NCI-H128 (cell line): ENCODE measurements at regions not wholly inside any gene's neighbourhood (a gene's known extent, or its start where the extent isn't known, plus 50 kb on each side); places are given as distances from the start of the nearest gene placed in this dataset.

Experiments used
- DNase-seq: peaks from one replicate; lab custom pipeline; 2025; ENCODE audit not compliant: unreplicated experiment; lab: John Stamatoyannopoulos, UW

DNA sequence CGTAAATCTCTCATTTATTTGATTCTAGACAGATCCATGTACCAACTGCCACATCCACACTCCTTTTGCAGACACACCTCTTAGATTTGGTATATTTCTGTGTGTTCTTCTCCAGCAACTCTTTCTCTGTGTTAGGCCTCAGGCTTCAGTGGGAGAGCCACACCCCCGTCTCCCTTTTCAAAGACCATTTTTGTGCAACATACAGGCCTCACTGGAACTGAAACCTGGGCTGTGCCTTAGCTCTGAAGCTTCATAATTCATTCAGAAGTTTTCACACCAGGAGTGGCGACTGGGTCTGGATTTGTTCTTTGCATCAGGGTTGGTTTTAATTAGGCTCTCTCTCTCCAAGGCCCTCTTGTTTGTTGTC is 170.2 kb downstream of the THBS2 start:
- DNase-seq: no peak

GRCh38 chr6:169082817-169083507 is 170.7 kb downstream of the THBS2 start:
- no peak for DNase-seq

- DNase-seq: no peak
These were observed 171.6 kb downstream of the THBS2 start for GRCh38 chr6:169082093-169082492.

- no peak for DNase-seq
These were observed 172.4 kb downstream of the THBS2 start for GRCh38 chr6:169081248-169081647.

DNA sequence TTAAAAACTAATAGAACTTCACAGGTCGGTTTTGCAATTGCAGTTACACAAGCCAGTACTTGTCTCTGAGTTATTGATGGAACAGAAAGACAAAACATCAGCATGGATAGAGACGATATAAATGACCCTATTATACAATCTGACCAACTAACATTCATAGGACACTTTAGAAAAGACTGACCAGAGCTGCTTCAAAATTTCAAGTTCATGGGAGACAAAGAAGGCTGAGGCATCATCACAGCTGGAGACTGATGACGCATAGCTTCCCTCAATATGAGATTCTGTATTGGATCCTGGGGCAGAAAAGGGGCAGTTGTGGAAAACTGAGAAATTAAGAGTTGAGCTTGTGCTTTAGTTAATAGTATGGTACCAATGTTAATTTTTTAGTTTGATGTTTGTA is 174.0 kb downstream of the THBS2 start:
- DNase-seq: no peak

GRCh38 chr6:169078399-169079145 is 175.1 kb downstream of the THBS2 start:
- no peak for DNase-seq

DNA sequence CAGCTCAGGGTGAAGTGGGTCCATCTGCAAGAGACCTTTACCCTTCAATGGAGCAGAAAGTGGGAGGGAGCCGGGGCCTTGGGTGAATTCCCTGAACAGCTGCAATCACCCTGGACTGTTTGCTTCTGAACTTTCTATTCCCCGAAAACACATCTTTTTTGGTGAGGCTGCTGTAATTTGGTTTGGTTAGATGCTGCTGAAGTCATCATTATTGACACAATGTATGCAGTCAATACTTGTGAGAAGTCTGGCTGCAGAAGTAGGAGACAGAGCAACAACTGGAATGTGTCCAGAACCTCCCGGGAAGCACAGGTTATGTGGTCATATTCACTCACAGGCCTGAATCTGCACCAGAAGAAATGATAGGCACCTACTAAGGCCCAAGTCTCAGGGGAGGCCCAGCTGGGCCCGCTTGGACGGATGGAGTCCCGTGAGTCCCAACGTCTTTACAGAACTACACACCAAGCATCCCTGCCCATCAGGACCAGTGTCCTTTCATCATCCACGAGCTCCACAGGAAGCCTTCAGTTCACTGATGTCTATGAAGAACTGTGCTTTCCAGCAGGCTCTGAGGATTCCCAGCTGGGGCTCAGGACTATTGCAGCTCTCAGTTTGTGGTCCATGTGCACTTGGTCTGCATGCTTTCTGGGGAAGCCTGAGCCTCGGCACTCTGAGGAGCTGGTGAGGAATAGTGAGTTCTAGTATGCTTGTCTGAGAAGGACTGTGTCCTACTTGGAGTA is 177.6 kb downstream of the THBS2 start:
- DNase-seq: no peak

DNA sequence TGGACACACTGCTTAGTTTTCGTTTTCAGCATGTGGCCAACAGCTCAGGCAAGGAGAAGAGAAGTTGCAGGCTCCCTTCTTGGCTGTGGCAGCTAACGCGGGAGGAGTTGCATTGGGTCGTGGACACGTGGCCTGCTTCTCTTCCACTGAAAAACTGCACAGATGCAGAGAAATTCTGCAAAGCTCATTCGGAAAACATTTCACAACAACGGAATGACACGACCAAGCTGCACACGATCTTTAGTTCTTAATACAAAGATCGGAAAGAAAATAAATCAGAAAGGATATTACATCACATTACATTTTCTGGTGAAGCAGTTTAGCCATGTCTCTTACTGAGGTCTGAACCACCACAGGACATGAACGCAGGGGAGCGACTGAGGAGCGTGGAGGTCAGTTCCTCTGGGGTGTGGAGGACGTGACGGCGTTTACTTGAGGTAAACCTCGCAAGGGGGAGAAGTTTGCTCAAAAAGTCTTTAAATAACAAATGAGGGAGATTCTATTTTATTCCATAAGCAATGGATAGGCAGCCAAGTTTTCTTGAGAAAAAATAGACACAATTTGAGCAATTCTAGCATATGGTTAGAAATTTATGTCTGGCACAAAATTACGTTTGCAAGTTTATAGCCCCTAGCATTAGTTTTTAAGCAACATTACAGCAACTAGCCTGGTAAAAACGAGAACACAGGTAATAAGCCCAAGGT is 178.3 kb downstream of the THBS2 start:
- no peak for DNase-seq

DNA sequence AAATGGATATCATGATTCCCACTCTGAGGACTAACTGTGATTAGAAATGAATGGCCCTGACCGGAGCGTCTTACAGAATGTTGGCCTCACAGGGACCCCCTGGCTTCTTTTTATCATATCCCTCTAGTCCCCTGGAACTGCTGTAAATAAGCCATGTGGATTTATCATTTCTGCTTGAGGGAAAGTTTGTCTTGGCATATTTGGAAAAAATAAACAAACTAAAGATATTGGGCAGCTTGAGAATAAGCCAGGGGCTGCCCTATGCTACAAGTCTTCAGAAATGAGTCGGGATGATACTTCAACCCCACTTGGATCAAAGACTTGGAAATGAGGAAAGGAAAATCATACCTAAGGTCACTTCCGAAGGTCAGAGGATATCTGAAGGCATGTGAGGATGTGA is 179.1 kb downstream of the THBS2 start:
- DNase-seq: no peak

GRCh38 chr6:169073311-169073710 is 180.3 kb downstream of the THBS2 start:
- DNase-seq: no peak

GRCh38 chr6:169072127-169073042 is 181.3 kb downstream of the THBS2 start:
- no peak for DNase-seq

GRCh38 chr6:169071394-169071793 is 182.3 kb downstream of the THBS2 start:
- no peak for DNase-seq

DNA sequence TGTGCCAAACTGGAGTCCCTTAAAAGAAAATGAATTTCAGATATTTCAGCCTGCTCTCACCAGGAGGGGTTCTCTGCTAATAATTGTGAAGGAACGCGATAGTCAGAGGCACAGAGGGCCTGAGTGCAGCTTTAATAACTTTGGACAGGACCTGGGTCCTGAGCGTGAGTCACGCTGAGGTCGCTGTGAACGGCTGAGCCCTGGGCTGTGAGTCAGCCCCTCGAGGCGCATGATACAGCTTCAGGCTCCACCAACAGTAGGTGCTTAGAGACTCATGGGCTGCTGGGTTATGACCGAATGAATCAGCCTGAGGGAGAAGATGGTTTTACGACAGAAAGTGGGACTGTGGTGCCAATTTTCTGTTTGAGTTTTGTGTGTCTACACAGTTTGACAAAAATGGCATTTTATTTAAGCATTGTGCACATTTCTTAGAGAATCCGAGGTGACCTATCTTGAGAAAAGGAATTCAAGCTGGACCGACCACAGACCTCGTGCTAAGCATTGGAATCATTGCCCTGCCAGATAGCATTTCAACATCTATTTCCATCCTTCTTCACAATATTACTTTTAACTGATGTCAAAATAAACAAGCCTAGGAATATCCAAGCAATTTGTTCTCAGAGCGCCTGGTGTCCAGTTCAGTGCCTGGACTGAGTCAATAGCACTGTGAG is 183.0 kb downstream of the THBS2 start:
- no peak for DNase-seq

DNA sequence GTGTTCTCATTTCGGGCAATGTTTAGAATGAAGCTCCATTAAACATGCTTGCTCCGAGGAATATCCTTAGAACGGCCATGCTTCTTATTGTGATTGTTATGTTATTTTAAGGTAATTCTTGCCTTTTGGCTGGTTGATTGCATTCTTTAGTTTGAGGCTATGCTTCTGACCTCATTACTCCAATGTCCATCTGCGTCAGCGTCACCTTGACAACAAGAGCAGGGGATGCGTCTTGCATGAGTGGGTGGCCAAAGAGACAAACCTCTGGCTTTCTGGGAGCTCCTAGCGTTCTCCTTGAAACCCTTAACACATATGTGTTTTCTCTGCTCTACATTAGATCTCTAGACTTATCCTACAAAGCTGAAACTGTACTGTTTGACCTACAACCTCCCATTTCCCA is 184.3 kb downstream of the THBS2 start:
- no peak for DNase-seq

DNA sequence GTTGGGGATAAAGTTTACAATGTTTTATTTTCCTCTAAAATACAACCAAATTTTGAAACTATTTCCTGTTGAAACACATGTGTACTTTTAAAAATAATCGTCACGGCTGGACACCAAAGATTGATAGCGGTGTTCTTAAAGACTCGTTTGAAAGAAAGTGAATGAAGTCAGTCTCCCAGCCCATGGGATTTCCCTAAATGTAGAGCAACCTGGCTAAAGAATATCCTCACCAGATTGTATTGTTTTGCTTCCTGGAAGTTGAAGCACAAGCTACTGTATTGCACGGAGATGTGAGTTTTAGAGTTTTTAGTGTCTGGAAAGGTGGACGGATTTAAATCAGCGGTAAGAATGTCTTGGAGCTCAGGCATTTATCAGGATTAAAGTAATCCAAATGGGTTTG is 189.5 kb downstream of the THBS2 start:
- DNase-seq: no peak

DNA sequence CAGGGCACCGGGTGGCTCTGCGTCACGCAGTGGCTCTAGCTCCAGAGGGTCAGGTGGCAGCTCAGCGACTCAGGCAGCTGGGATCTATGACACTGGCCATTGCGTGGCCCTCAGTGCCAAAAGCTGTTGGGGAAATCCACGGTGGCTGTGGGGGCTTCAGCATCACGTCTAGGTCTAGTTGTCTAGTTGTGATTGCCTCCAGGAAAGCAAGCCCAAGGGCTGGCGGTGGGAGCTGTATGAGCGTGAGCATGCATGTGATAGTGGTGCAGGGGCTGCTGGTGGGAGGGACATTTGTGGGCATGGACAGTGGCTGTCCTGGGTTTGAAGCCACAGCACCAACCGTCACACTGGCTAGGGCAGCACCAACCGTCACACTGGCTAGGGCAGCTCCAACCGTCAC is 191.4 kb downstream of the THBS2 start:
- DNase-seq: no peak

GRCh38 chr6:169058634-169059033 is 195.0 kb downstream of the THBS2 start:
- no peak for DNase-seq

DNA sequence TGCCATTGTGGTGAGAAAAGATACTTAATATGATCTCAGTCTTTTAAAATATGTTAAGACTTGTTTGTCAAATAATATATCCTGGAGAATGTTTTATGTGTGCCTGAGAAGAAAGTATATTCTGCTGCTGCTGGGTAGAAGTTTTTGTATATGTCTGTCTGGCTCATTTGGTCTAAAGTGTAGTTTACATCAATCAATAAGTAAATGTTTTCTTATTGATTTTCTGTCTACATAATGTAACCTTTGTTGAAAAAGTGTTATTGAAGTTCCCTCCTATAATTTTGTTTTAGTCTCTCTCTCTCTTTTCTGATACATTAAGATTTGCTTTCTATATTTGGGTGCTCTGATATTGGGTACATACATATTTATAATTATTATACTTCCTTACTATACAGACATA is 201.2 kb downstream of the THBS2 start:
- DNase-seq: no peak

GRCh38 chr6:169051371-169051770 is 202.3 kb downstream of the THBS2 start:
- no peak for DNase-seq

- DNase-seq: no peak
These were observed 204.8 kb downstream of the THBS2 start for GRCh38 chr6:169048865-169049205.
